IMR-90 (cell line): ENCODE measurements at regions not wholly inside any gene's neighbourhood (a gene's known extent, or its start where the extent isn't known, plus 50 kb on each side); places are given as distances from the start of the nearest gene placed in this dataset.

ENCODE experiments used
- BHLHE40 ChIP-seq: fragments of 150-350 bp; IDR thresholded peaks from 2 replicates; pipeline ENCODE4 v1.6.1; 2016; ENCODE audit warnings: mild to moderate bottlenecking, low read depth, low read length
- CEBPB ChIP-seq: IDR thresholded peaks from 2 replicates; pipeline ENCODE4 v1.6.1; 2012; ENCODE audit warnings: low read depth, low read length, improper control_type of control experiment
- MAFK ChIP-seq: IDR thresholded peaks from 2 replicates; pipeline ENCODE4 v1.6.1; 2012; ENCODE audit warnings: low read depth, low read length, improper control_type of control experiment
- MAZ ChIP-seq: IDR thresholded peaks from 2 replicates; pipeline ENCODE4 v1.6.1; 2012; ENCODE audit warnings: low read depth, mild to moderate bottlenecking, low read length, improper control_type of control experiment, moderate library complexity, borderline replicate concordance
- NFE2L2 ChIP-seq: fragments of 150-350 bp; IDR thresholded peaks from 2 replicates; pipeline ENCODE4 v1.6.1; 2016; ENCODE audit warnings: low read depth, mild to moderate bottlenecking, low read length
- POLR2A ChIP-seq: IDR thresholded peaks from 2 replicates; pipeline ENCODE4 v1.6.1; 2012; ENCODE audit warnings: mild to moderate bottlenecking, low read depth, low read length
- RAD21 ChIP-seq: IDR thresholded peaks from 2 replicates; pipeline ENCODE4 v1.6.1; 2012; ENCODE audit warnings: low read length, improper control_type of control experiment
- RCOR1 ChIP-seq: IDR thresholded peaks from 2 replicates; pipeline ENCODE4 v1.6.1; 2012; ENCODE audit warnings: mild to moderate bottlenecking, low read length, improper control_type of control experiment; ENCODE audit not compliant: insufficient replicate concordance
- RFX5 ChIP-seq: IDR thresholded peaks from 2 replicates; pipeline ENCODE4 v1.8.0; 2012; ENCODE audit warnings: low read depth, mild to moderate bottlenecking, low read length, moderate library complexity
- SMC3 ChIP-seq: fragments of 150-350 bp; IDR thresholded peaks from 2 replicates; pipeline ENCODE4 v1.6.1; 2016; ENCODE audit warnings: low read depth, mild to moderate bottlenecking, antibody characterized with exemption, low read length, moderate library complexity
- TF ChIP-seq, protein P1 (sequence below): conservative IDR thresholded peaks from 2 replicates; pipeline ENCODE4 v1.5.1; 2012; ENCODE audit warnings: mild to moderate bottlenecking, low read depth, low read length, improper control_type of control experiment
- TF ChIP-seq, protein P2 (sequence below): fragments of 150-350 bp; IDR thresholded peaks from 2 replicates; pipeline ENCODE4 v1.6.1; 2017; ENCODE audit warnings: mild to moderate bottlenecking, antibody characterized with exemption, low read length, low read depth

DNA sequence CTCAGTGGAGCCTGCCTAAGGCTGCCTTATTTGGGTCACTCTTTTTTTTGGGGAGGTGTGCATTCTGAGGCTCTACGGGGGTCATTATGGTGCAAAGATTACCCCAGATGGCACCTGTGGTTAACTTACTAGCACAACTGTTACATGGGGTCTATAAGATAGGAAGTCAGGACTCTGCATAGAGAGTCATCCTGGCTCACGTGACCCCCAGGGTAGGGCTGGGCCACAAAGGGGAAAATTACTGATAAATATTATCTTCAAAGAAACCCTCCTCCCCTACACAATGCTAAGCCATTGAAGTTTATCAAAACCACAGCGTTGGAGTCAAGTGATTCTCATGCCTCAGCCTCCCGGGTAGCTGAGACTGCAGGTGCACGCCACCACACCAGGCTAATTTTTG, 397.1 kb downstream of the MN1 start:
- TF ChIP-seq RAD21 (no peak), MAZ (no peak), CEBPB (no peak), NFE2L2 (no peak), RFX5 (no peak), RCOR1 (no peak), SMC3 (no peak), MAFK (no peak), POLR2A (no peak), BHLHE40 (no peak)
- TF ChIP-seq, protein P1, sequence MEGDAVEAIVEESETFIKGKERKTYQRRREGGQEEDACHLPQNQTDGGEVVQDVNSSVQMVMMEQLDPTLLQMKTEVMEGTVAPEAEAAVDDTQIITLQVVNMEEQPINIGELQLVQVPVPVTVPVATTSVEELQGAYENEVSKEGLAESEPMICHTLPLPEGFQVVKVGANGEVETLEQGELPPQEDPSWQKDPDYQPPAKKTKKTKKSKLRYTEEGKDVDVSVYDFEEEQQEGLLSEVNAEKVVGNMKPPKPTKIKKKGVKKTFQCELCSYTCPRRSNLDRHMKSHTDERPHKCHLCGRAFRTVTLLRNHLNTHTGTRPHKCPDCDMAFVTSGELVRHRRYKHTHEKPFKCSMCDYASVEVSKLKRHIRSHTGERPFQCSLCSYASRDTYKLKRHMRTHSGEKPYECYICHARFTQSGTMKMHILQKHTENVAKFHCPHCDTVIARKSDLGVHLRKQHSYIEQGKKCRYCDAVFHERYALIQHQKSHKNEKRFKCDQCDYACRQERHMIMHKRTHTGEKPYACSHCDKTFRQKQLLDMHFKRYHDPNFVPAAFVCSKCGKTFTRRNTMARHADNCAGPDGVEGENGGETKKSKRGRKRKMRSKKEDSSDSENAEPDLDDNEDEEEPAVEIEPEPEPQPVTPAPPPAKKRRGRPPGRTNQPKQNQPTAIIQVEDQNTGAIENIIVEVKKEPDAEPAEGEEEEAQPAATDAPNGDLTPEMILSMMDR: no peak
- TF ChIP-seq, protein P2, sequence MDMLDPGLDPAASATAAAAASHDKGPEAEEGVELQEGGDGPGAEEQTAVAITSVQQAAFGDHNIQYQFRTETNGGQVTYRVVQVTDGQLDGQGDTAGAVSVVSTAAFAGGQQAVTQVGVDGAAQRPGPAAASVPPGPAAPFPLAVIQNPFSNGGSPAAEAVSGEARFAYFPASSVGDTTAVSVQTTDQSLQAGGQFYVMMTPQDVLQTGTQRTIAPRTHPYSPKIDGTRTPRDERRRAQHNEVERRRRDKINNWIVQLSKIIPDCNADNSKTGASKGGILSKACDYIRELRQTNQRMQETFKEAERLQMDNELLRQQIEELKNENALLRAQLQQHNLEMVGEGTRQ: no peak
